GM12891 (cell line): ENCODE measurements at regions not wholly inside any gene's neighbourhood (a gene's known extent, or its start where the extent isn't known, plus 50 kb on each side); places are given as distances from the start of the nearest gene placed in this dataset.
"Not testable (repeated sequence)": the region's sequence is repeated elsewhere in the genome, so short reads cannot be mapped to it uniquely, and the experiment has no call there.

ENCODE experiments used
- DNase-seq: peaks from one replicate; pipeline ENCODE4 v3.0.0; 2011; ENCODE audit warnings: low spot score; ENCODE audit not compliant: insufficient read length
- FAIRE-seq: peaks from 2 replicates; lab custom pipeline; 2011; peaks lifted over from hg19 to GRCh38; lab: Jason Lieb, UNC
- PAX5 ChIP-seq: IDR thresholded peaks from 2 replicates; pipeline ENCODE4 v1.6.1; 2011; ENCODE audit warnings: low read length, moderate library complexity, mild to moderate bottlenecking; ENCODE audit not compliant: insufficient read depth, severe bottlenecking
- POLR2A ChIP-seq: IDR thresholded peaks from 2 replicates; pipeline ENCODE4 v1.6.1; 2011; ENCODE audit warnings: low read depth, low read length, control low read depth
- POLR2AphosphoS5 ChIP-seq: IDR thresholded peaks from 2 replicates; pipeline ENCODE4 v1.6.1; 2011; ENCODE audit warnings: low read depth, low read length, control low read depth
- POU2F2 ChIP-seq: IDR thresholded peaks from 2 replicates; pipeline ENCODE4 v1.6.1; 2011; ENCODE audit warnings: low read depth, mild to moderate bottlenecking, control low read depth, low read length, moderate library complexity
- SPI1 ChIP-seq: IDR thresholded peaks from 2 replicates; pipeline ENCODE4 v1.6.1; 2011; ENCODE audit warnings: low read depth, low read length, control low read depth
- TAF1 ChIP-seq: IDR thresholded peaks from 2 replicates; pipeline ENCODE4 v1.6.1; 2011; ENCODE audit warnings: low read depth, low read length, control low read depth

- DNase-seq (no peak), FAIRE-seq (no peak)
- TF ChIP-seq POLR2AphosphoS5 (no peak), TAF1 (no peak), PAX5 (no peak), POU2F2 (no peak), SPI1 (no peak), POLR2A (no peak)
Measured at GRCh38 chr14:104303705-104304425, 165.5 kb downstream of the KIF26A start.

GRCh38 chr14:104304451-104305351, 166.3 kb downstream of the KIF26A start:
- FAIRE-seq (no peak), DNase-seq (no peak)
- TF ChIP-seq PAX5 (no peak), POU2F2 (no peak), POLR2A (no peak), POLR2AphosphoS5 (no peak), TAF1 (no peak), SPI1 (no peak)

- FAIRE-seq = no peak
- TF ChIP-seq TAF1 (no peak), POU2F2 (no peak), SPI1 (no peak), POLR2AphosphoS5 (no peak), PAX5 (no peak), POLR2A (no peak)
- DNase-seq = no peak
Measured at GRCh38 chr14:104305511-104306449, 167.4 kb downstream of the KIF26A start.

GRCh38 chr14:104306450-104307040, 168.2 kb downstream of the KIF26A start:
- TF ChIP-seq POLR2A (no peak), PAX5 (no peak), TAF1 (no peak), SPI1 (no peak), POU2F2 (no peak), POLR2AphosphoS5 (no peak)
- FAIRE-seq (no peak), DNase-seq (no peak)

GRCh38 chr14:104307246-104307626, 168.8 kb downstream of the KIF26A start:
- no peak for FAIRE-seq
- DNase-seq = no peak
- TF ChIP-seq PAX5 (no peak), TAF1 (no peak), SPI1 (no peak), POLR2A (no peak), POU2F2 (no peak), POLR2AphosphoS5 (no peak)

- DNase-seq (no peak), FAIRE-seq (no peak)
- no peak for TF ChIP-seq SPI1
Measured at GRCh38 chr14:104307627-104308401, 169.4 kb downstream of the KIF26A start.

GRCh38 chr14:104308534-104308933, 170.1 kb downstream of the KIF26A start:
- not testable (repeated sequence) for FAIRE-seq, DNase-seq

- FAIRE-seq = no peak
Measured at GRCh38 chr14:104309657-104310369, 171.4 kb downstream of the KIF26A start.

More at GRCh38 chr14:104309657-104310369, 171.4 kb downstream of the KIF26A start:
- TF ChIP-seq TAF1 (no peak), POU2F2 (no peak), POLR2A (no peak), SPI1 (no peak), POLR2AphosphoS5 (no peak), PAX5 (no peak)
- no peak for DNase-seq
